Pancreas (tissue), 10 donors: ENCODE measurements at regions not wholly inside any gene's neighbourhood (a gene's known extent, or its start where the extent isn't known, plus 50 kb on each side); places are given as distances from the start of the nearest gene placed in this dataset.

Source experiments
- ATAC-seq, 4 donors: fragments of 200-7000 bp; cut with Tn5 transposase; one replicate each; pipeline versions ENCODE4 v1.8.0 to v1.9.1; 2020; ENCODE audit warnings: mild to moderate bottlenecking in 4 of 4, moderate library complexity in 4 of 4
- DNase-seq, 6 donors: peaks; one replicate each; pipeline ENCODE4 v3.0.0-alpha.2; 2020
- FAIRE-seq: peaks from 2 replicates; lab custom pipeline; 2012; peaks lifted over from hg19 to GRCh38; lab: Jason Lieb, UNC
- H3K27ac ChIP-seq, 4 donors: fragments of 200-600 bp; sonication (generic); 1 replicate in 3 of 4; 2 replicates in 1 of 4; pipeline versions ENCODE4 v1.5.0 to v1.8.0; 2020
- H3K27me3 ChIP-seq, 4 donors: fragments of 200-600 bp; one replicate each; pipeline ENCODE4 v1.8.0; 2021
- H3K36me3 ChIP-seq, 3 donors: fragments of 200-600 bp; sonication (generic) in 1 of 3; one replicate each; pipeline versions ENCODE4 v1.5.0 to v1.8.0; 2020 to 2021
- H3K4me1 ChIP-seq, 3 donors: fragments of 200-600 bp; one replicate each; pipeline ENCODE4 v1.8.0; 2021
- H3K4me3 ChIP-seq, 4 donors: fragments of 200-600 bp; sonication (generic) in 2 of 4; one replicate each; pipeline versions ENCODE4 v1.5.0 to v1.8.0; 2020 to 2021
- H3K9me3 ChIP-seq, 4 donors: fragments of 200-600 bp; one replicate each; pipeline ENCODE4 v1.8.0; 2021
- WGBS, 2 donors: extraction: QIAGEN DNeasy Blood & Tissue Kit; methylation state at CpG; one replicate each; pipeline ENCODE4 v1.1.7; 2013; 5-methylcytosine and 5-hydroxymethylcytosine counted together
- intact Hi-C, 3 donors: fragments of 100-400 bp; cut with DNase I; formaldehyde crosslinking; loops; one replicate each; pipeline versions ENCODE4 v1.11.1 to v1.14.2; 2022
- TF ChIP-seq, protein P1 (sequence below), 4 donors: fragments of 200-600 bp; sonication (generic) in 3 of 4; IDR thresholded peaks; one replicate each; pipeline versions ENCODE4 v1.5.0 to v1.8.0; 2021; ENCODE audit warnings: antibody characterized with exemption in 4 of 4
- donor health status: healthy with polysubstance abuse.
- donor health status: DM: no; HTN: no; CAD: no; lungs with moderate emphysema.
- donor health status: DM: no; HTN: no; CAD: no.
- donor health status: control.
- donor health status: control.
- donor health status: Bipolar disorder and iron deficiency.
- donor health status: DM: yes; HTN: yes; CAD: no.
- donor health status: DM: no; HTN: no; CAD: no.
- donor health status: DM: no; HTN: no; CAD: no.
- donor health status: DM: yes; HTN: yes; CAD: no.

DNA sequence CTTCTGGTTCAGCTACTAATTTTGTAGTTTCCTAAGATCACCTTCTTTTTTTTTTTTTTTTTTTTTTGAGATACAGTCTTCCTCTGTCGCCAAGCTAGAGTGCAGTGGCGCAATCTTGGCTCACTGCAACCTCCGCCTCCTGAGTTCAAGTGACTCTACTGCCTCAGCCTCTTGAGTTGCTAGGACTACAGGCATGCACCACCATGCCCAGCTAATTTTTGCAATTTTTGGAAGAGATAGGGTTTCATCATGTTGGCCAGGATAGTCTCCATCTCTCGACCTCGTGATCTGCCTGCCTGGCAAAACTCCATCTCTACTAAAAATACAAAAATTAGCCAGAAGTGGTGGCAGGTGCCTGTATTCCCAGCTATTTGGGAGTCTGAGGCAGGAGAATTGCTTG lies 301.5 kb upstream of the TFPI start:
- Histone ChIP-seq H3K36me3 (no peaks in the 10 kb centered on the region), H3K27me3 (no peaks in the 10 kb centered on the region), H3K4me1 (no peaks in the 10 kb centered on the region), H3K27ac (no peak overlapping the region), H3K9me3 (no peaks in the 10 kb centered on the region), H3K4me3 (no peak overlapping the region)
- WGBS, 2 donors: 94 to 95% methylated on average over 5 of the region's 5 CpGs
- TF ChIP-seq, protein P1, sequence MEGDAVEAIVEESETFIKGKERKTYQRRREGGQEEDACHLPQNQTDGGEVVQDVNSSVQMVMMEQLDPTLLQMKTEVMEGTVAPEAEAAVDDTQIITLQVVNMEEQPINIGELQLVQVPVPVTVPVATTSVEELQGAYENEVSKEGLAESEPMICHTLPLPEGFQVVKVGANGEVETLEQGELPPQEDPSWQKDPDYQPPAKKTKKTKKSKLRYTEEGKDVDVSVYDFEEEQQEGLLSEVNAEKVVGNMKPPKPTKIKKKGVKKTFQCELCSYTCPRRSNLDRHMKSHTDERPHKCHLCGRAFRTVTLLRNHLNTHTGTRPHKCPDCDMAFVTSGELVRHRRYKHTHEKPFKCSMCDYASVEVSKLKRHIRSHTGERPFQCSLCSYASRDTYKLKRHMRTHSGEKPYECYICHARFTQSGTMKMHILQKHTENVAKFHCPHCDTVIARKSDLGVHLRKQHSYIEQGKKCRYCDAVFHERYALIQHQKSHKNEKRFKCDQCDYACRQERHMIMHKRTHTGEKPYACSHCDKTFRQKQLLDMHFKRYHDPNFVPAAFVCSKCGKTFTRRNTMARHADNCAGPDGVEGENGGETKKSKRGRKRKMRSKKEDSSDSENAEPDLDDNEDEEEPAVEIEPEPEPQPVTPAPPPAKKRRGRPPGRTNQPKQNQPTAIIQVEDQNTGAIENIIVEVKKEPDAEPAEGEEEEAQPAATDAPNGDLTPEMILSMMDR (IDR thresholded peaks at IDR 0.05): no peak
- DNase-seq (no peak), ATAC-seq (no peak), FAIRE-seq (no peak)
- intact Hi-C loops: no loop called here

DNA sequence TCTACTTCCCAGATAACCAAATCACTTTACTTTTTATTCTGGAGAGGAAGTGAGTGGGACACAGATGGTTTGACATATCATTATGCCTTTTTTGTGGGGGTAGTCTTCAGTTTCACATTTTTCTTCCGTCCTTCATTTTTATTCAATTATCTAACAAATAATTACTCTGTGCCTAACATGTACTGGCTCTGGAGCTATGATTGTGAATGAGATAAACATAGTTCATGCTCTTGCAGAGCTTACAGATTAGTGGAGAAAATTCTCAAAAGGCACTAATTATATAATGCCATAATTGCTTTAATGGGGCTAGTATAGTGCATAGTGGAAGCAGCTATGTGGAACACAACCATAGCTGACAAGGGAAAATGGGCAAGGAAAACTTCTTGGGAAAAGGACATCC lies 303.6 kb upstream of the TFPI start:
- TF ChIP-seq, protein P1 (IDR thresholded peaks at IDR 0.05): no peak
- Histone ChIP-seq H3K36me3 (no peaks in the 10 kb centered on the region), H3K9me3 (no peaks in the 10 kb centered on the region), H3K27ac (no peak overlapping the region), H3K27me3 (no peaks in the 10 kb centered on the region), H3K4me1 (peaks cover 0 to 6% (median 2%) of the 10 kb centered on the region in 3 donors), H3K4me3 (no peak overlapping the region)
- intact Hi-C loops: no loop called here
- 72 to 93% methylated on average over 1 of the region's 1 CpG for WGBS, 2 donors
- DNase-seq (no peak), ATAC-seq (no peak), FAIRE-seq (no peak)

DNA sequence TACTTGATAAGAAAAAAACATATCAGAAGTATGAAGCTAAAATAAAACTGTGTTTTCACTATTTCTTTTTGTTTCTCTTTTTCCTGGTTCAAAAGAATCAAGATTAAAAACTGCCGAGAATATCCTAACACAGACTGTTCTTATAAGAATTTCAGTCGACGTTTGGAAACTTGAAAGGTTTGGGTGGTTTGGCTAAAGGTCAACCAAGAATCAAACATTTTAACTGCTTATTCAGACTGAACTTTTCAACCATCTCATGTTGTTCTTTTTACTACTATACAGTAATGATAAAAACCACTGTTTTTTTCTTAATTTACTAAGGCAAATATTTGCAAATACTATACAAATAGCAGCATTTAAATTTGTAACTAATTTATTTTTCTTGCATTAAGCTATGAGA lies 308.5 kb upstream of the TFPI start:
- no peak for DNase-seq
- ATAC-seq: no peak

DNA sequence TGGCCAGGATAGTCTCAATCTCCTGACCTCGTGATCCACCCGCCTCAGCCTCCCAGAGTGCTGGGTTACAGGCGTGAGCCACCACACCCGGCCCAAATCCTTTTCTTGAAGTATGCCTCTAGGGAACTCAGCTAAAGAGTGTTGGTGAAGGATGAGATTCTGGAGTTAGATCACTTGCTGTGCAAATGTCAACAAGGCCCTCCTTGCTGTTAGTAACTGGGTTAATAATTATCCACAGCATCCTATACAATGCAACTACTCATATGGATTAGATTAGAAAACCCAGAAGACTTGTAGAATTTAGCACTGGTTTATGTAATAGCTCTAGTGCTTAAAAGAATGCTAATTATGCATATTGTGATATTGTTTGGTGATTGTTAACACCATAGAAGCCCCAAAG lies 310.8 kb upstream of the TFPI start:
- no peak overlapping the region for H3K4me3 ChIP-seq
- FAIRE-seq (no peak), ATAC-seq (no peak), DNase-seq (no peak)
- no peaks in the 10 kb centered on the region for H3K27me3 ChIP-seq
- WGBS, 2 donors: 93 to 95% methylated on average over 4 of the region's 4 CpGs
- H3K27ac ChIP-seq: no peak overlapping the region
- H3K4me1 ChIP-seq: peaks cover 0 to 8% (median 5%) of the 10 kb centered on the region in 3 donors
- intact Hi-C loops: no loop called here
- TF ChIP-seq, protein P1 (IDR thresholded peaks at IDR 0.05): no peak
- H3K9me3 ChIP-seq: peaks cover 0 to 4% (median 0%) of the 10 kb centered on the region in 4 donors
- H3K36me3 ChIP-seq: no peaks in the 10 kb centered on the region

More for the DNA sequence above, 308.5 kb upstream of the TFPI start:
- peak; percentile 49 for FAIRE-seq
- WGBS, 2 donors: 12 to 14% methylated on average over 3 of the region's 3 CpGs
- TF ChIP-seq, protein P1 (IDR thresholded peaks at IDR 0.05): no peak
- Histone ChIP-seq H3K36me3 (no peaks in the 10 kb centered on the region), H3K27ac (no peak overlapping the region), H3K4me1 (peaks cover 0 to 8% (median 5%) of the 10 kb centered on the region in 3 donors), H3K9me3 (peaks cover 0 to 4% (median 0%) of the 10 kb centered on the region in 4 donors), H3K4me3 (no peak overlapping the region), H3K27me3 (no peaks in the 10 kb centered on the region)
- intact Hi-C loops: no loop called here

DNA sequence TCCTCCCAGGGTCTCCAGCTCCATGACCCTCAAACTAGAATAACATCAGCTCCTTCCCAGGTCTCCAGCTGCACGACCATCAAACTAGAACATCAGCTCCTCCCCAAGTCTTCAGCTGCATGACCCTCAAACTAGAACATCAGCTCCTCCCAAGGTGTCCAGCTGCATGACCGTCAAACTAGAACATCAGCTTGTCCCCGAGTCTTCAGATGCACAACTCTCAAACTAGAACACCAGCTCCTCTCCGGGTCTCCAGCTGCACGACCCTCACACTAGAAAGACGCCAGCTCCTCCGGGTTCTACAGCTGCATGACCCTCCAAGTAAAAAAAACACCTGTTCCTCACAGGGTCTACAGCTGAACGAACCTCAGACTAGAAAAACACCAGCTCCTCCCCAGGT lies 312.9 kb upstream of the TFPI start:
- Histone ChIP-seq H3K4me1 (peaks cover 0 to 8% (median 5%) of the 10 kb centered on the region in 3 donors), H3K4me3 (no peak overlapping the region), H3K27ac (no peak overlapping the region), H3K9me3 (peaks cover 0 to 4% (median 0%) of the 10 kb centered on the region in 4 donors), H3K27me3 (no peaks in the 10 kb centered on the region), H3K36me3 (no peaks in the 10 kb centered on the region)
- ATAC-seq (no peak), FAIRE-seq (no peak), DNase-seq (no peak)
- intact Hi-C loops: no loop called here
- WGBS, 2 donors: 82 to 83% methylated on average over 8 of the region's 8 CpGs
- TF ChIP-seq, protein P1 (IDR thresholded peaks at IDR 0.05): no peak
